GM21723 (cell line): ENCODE measurements at regions not wholly inside any gene's neighbourhood (a gene's known extent, or its start where the extent isn't known, plus 50 kb on each side); places are given as distances from the start of the nearest gene placed in this dataset.
"Not testable (repeated sequence)": the region's sequence is repeated elsewhere in the genome, so short reads cannot be mapped to it uniquely, and the experiment has no call there.

Experiments
- ATAC-seq: cut with Tn5 transposase; IDR thresholded peaks from one replicate; pipeline ENCODE4 v1.9.1; 2021; ENCODE audit warnings: mild to moderate bottlenecking, moderate library complexity; ENCODE audit not compliant: unreplicated experiment

DNA sequence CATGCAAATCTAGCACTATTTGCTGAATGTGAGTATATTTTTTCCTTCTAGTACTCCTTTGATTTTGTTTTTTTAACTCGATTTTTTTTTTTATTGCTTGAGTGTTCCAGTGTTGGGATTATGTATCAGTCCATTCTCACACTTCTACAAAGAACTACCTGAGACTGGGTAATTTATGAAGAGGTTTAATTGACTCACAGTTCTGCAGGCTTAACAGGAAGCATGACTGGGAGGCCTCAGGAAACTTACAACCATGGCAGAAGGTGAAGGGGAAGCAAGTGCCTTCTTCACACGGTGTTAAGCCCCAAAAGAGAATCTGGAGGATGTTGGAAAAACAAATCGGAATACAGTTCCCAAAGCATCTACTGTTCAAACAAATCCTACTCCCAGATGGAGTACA lies 69.1 kb downstream of the ZNF518B start:
- not testable (repeated sequence) for ATAC-seq

DNA sequence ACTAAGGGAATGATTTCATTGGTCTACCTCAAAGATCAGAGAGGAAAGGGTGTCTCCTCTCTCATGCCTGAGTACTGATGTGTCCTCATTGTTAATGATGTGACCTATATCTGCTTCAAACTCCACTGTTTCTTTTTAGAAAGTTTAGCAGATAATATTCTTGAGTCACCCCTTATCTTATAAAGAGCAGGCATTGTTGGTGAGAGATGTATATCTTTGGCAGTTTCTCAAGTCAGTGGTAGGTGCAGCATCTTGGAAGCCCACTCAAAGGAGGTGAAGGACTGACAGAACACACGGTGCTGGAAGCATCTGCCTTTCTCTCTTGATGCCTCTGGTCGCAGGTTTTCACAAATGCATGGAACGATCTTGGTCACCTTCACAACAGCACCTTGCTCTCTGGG lies 71.2 kb downstream of the ZNF518B start:
- no peak for ATAC-seq

DNA sequence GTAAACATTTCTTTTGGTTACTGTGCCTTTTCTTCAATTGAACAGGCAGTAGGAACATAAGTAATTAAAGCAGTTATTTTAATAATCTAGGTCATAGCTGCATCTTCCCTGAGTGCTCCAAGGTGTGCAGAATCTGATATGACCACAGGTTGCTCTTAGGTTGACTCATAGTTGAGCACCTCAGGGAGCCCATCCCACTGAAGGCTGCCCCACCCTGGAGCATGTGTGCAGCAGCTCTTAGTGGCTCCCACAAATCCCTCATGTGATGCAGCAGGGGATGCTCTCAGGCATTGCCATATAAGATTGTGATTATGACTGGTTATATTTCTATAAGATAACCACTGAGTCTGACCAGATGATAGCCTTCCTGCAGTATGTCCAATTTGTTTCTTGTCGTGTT lies 72.3 kb downstream of the ZNF518B start:
- no peak for ATAC-seq

GRCh38 chr4:10383417-10383816 lies 73.8 kb downstream of the ZNF518B start:
- no peak for ATAC-seq

DNA sequence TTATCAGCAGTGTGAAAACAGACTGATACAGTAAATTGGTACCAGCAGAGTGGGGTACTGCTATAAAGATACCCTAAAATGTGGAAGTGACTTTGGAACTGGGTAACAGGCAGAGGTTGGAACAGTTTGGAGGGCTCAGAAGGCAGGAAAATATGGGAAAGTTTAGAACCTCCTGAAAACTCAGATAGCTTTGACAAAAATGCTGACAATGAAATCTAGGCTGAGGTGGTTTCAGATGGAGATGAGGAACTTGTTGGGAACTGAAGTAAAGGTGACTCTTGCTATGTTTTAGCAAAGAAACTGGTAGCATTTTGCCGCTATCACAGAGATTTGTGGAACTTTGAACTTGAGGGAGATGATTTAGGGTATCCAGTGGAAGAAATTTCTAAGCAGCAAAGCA lies 75.1 kb downstream of the ZNF518B start:
- not testable (repeated sequence) for ATAC-seq

DNA sequence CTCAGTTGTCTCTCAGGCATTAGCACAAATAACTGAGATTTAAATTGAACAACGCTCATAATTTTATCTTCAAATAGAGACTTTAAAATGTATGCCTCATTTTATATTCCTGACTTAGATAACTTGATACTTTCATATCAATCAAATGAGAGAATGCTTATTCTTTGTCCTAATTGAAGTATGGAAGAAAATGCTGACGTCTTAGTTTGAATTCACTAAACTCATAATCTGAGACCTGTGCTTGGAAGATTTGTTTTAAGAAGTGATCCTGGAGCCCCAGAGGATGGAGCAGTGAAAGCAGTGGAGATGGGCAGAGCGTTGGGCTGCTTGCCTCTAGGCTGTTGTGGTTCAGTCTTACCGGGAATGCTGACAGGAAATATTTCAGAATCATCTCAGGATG lies 76.1 kb downstream of the ZNF518B start:
- no peak for ATAC-seq

DNA sequence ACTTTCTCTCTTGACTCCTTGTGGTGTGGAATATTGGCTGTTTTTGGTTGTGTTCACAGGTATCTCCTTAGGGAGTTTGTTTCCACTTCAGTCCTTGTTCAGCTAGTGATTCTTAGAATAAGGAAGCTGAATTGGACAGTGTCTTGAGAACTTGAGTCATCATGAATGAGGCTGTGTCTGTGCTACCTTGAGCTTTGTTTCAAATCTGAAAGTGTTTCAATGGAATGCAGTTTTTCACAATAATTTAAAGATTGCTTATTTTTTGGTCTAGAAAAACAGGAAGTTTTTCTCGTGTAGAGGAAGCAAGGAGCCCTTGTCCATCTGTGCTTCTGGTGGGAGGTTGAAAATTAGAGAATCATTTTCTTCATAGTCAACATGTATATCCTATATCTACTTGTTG lies 76.5 kb downstream of the ZNF518B start:
- ATAC-seq: no peak

DNA sequence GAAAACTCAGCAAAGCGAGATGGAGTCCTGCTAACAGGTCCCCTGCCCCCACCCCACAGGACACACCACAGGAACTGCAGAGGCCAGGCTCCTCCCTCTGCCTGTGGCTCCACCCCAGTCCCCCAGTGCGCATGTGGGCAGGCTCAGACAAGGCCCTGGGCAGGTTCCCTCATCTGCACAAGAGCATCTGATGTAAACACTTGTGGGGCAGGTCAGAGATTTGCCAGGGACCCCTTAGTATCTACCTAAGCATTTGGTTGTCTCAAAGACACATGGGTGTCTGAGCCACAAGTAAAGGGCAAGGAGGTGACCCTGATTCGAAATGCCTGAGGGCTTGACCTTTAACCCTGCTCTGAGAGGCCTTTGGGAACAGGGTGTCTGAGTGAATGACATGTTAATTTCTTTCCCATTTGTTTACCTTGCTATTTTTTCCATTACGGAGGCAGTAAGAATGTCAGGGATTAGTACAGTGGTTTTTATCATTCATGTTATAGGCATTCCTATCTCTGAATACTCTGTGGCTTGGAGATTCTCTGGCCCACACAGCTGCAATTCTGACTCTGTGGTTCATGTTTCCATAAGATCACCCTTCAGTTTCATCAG lies 85.3 kb downstream of the ZNF518B start:
- ATAC-seq: no peak

DNA sequence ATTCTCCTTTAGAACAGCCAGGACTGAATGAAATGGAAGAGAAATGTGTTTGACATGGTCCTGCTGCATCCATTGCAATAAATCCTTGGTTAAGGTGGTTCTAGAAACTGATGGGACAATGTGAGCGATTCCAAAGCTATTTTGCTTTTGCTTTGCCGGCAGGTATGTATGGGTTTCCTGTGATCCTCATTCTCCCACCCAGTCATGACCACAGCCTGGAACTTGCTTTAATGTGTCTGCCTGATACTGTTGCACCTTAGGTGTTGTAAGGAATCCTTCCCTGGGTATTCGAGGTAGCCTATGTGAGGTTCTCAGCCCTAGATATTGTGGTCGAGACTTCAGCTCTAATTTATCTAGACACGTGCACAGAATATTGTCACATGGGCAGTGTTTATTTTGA lies 86.1 kb downstream of the ZNF518B start:
- ATAC-seq: no peak

DNA sequence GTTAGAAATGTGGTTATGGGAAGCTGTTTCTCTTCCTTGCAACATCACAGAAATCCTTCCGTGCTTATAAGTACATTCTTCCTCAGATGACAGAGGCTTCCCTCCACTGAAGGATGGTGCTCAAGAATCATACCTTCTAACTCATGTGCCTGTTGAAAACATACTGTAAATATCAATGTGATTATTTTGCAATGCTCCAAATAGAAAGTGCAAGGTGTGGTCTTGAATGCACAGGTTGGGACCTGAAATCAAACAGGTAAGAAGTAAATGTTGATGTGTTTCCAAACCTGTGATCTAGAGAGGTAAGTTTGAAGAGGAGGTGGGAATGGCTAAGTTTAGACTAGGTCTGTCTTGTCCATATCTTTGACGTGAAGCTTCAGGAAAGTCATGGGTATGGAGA lies 87.7 kb downstream of the ZNF518B start:
- ATAC-seq: no peak

- ATAC-seq: no peak
These were observed 90.6 kb downstream of the ZNF518B start for GRCh38 chr4:10366628-10367027.

GRCh38 chr4:10364194-10364593 lies 93.0 kb downstream of the ZNF518B start:
- no peak for ATAC-seq

DNA sequence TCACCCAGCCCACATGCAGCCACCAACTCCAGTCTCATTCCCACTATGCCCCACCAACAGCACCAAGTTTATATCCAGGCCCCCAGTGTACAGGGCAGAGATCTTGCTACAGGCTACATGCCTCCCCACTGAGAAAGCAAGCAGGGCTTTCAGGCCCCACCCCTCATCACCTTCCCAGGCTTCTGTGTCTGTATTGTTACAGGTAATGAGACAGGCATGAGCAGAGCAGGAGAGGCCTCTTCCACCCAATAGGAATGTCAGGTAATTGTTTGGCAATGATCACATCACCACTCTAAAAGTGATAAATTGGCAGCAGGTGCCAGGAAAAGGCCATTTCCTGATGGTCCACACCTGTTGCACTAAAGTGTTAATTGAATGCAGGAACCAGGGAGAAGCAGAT lies 102.5 kb downstream of the ZNF518B start:
- no peak for ATAC-seq

DNA sequence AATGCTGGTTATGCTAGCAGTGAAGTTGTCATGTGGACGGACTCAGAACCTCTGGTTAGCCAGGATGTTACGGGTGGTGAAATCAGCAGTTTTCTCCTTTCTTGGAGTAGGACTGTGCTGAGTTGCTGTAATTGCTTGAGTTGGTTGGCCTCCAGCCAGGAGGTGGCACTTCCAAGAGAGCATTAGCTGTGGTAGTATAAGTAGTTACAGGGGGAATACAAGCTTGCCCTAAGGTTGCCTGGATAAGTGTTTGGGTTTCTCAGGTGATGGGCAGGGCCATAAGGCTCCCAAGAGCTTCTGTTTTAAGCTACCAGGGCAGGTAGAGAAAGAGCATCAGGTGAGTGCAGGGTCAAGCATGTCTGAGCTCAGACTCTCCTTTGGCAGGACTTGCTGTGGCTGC lies 103.0 kb downstream of the ZNF518B start:
- no peak for ATAC-seq

GRCh38 chr4:10353110-10353509 lies 104.1 kb downstream of the ZNF518B start:
- ATAC-seq: no peak

- no peak for ATAC-seq
These were observed 109.0 kb downstream of the ZNF518B start for GRCh38 chr4:10348241-10348640.

DNA sequence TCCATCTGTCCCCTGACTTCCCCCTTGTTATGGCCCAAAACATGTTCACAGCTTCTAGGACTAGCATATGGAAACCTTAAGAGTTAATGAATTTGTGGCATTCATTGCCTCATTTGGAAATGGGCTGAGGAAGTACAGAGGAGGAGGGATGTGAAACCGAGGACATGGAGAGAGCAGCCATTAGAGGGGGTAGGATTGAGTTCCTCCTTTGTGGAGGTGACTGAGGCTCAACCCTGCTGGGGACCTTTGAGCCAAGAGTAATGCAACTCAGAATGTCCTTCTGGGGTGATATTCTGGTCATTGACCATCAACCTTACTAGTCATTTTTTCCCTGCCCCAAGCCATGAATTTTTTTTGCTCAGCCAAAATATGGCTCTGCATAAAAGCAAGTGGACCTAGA lies 109.4 kb downstream of the ZNF518B start:
- ATAC-seq: no peak

GRCh38 chr4:10347281-10347795 lies 109.9 kb downstream of the ZNF518B start:
- no peak for ATAC-seq

DNA sequence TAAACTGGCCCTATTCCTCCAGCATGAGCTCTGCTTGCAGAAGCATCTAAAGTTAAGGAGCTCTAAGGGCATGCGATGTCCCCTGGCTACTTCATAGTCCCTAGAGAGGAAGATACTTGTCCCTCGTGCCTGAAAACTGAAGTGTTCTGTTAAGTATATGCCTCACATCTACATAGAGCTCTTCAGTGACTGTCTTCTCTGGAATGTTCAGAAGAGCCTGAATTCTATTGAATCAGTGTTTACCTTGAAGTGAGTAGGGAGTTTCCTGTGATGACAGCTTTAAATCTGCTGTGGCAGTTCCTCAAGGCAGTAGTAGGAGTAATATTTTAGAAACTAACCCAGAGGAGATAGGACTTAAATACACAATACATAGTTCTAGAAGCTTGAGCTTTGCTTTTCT lies 111.2 kb downstream of the ZNF518B start:
- ATAC-seq: no peak

GRCh38 chr4:10345381-10345784 lies 111.8 kb downstream of the ZNF518B start:
- no peak for ATAC-seq

- no peak for ATAC-seq
These were observed 112.4 kb downstream of the ZNF518B start for GRCh38 chr4:10344824-10345223.

DNA sequence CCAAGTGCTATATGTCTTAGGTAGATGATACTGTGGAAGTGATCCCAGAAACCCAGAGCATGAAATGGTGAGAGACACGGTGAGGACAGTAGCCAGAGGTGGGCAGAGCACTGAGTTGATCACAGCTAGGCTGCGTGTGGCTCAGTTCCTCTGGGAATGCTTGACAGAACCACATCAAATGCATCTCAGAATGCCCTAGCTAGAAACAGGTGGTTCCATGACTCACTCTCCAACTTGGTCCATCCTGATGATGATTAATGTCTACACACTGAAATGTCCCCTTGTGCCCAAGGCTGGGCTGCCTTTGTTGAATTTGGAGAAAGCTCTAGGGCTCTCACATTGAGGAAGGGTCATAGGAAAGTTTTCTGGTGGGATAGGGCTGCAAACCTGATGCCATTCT lies 113.6 kb downstream of the ZNF518B start:
- ATAC-seq: no peak

- ATAC-seq: no peak
These were observed 114.4 kb downstream of the ZNF518B start for GRCh38 chr4:10342866-10343265.
